C4-2B (cell line): ENCODE measurements at regions not wholly inside any gene's neighbourhood (a gene's known extent, or its start where the extent isn't known, plus 50 kb on each side); places are given as distances from the start of the nearest gene placed in this dataset.

Experiments
- H3K27ac ChIP-seq: fragments of 450-650 bp; 2 replicates; pipeline ENCODE4 v1.5.1; 2017
- CTCF ChIP-seq: fragments of 450-650 bp; conservative IDR thresholded peaks from 2 replicates; pipeline ENCODE4 v1.5.1; 2017; ENCODE audit warnings: mild to moderate bottlenecking
- ZFX ChIP-seq: fragments of 450-650 bp; IDR thresholded peaks from 2 replicates; pipeline ENCODE4 v1.6.1; 2017

DNA sequence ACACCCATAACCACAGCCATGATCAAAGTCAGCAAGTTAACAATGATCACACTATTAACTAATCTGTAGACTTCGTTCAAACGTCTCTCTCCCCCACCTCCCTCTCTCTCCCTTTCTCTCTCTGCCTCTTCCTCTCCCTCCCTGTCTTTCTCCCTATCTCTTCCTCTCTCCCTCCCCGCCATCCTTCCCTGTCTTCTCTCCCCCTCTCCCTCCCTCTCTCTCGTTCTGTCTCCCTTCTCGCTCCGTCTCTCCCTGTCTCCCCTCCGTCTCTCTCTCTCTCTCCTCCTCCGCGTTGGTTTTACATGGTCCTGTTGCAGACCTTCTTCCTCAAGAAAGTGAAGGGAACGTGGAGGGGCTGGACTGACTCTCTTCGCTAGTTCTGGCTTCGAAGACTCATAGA is 308.9 kb upstream of the FOXQ1 start:
- H3K27ac ChIP-seq = no peak overlapping the region
- TF ChIP-seq CTCF (no peak), ZFX (no peak)

DNA sequence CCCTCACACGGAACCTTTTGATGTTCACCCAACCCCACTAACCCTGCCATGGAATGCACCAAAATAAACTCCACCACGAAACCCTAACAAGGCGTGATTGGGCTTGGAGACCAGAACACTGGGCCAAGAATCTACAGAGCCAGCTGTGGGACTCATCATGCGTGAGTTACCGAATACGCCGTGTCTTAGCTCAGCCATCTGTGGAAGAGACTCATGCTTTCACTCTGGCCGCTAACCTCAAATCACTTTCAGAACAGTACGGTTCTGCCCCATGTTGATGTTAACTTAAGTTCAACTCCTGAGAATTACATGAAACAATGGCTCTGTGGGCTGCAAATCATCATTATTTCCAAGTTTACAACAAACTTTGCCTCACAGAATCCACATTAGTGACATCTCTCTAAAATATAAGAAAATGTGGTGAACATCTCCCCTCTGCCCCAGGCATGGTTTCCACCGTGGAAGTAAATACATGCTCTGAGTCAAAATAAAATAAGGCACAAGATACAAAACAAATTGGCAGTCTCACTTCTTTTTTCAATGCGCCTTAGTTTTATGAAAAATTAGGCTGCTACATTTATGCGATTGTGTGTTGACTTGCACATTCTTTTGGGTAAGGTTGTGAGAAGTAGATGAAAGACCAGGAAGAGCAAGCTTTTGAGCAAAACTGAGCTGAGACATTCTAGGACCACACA is 308.9 kb upstream of the EXOC2 start:
- no peak overlapping the region for H3K27ac ChIP-seq
- TF ChIP-seq CTCF = no peak
- no peak for TF ChIP-seq ZFX

DNA sequence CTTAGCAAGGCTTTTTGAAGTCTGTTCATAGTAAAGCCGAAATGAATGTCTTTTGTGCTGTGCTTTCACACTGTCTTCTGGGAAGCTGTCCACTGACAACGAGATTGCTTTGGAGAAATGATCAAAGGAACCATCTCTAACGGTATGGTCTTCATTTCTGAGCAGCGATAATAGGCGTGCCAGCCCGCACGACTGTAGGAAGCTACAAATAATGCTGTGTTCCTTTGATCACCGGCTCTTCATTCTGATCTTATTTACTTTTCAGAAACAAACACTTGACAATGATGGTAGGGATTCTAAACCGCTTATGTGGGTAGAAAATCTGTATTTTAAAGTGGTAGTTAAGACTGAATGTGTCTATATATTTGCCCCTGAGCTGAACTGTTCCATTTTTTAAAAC is 306.6 kb upstream of the EXOC2 start:
- TF ChIP-seq CTCF (no peak), ZFX (no peak)

GRCh38 chr6:998551-998950 is 305.6 kb upstream of the EXOC2 start:
- no peak overlapping the region for H3K27ac ChIP-seq

More for the DNA sequence above, 306.6 kb upstream of the EXOC2 start:
- H3K27ac ChIP-seq = no peak overlapping the region

DNA sequence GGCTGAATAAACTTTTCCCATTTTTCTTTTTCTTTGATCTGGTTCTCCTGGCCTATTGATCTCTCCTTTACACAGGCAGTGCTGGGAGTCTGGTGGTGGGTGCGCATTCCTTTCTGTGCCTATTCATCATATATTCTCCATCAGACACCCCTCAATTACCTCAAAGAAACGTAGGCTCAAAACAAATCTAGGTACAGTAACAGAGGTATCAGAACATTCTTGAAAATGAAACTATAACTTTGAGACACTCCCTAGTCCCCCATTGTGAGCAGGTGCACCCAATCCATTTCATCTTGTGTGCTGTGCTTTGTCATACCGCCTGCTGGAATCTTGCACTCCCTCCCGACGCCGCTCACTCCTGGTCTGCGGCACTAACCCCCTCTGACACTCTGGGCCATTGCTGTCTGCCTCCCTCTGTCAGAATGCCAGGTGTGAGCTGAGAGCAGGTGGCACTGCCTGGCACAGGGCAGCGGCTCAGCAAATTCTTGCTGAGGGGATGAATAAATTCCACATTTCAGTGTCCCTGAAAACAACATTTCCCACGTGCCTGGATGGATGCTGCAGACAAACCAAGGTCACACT is 303.4 kb upstream of the EXOC2 start:
- H3K27ac ChIP-seq = no peak overlapping the region
- TF ChIP-seq ZFX = no peak
- TF ChIP-seq CTCF = no peak

More at GRCh38 chr6:998551-998950, 305.6 kb upstream of the EXOC2 start:
- TF ChIP-seq ZFX = no peak
- no peak for TF ChIP-seq CTCF

GRCh38 chr6:991192-991591 is 298.3 kb upstream of the EXOC2 start:
- TF ChIP-seq CTCF = no peak
- TF ChIP-seq ZFX = no peak
- H3K27ac ChIP-seq = no peak overlapping the region

- no peak for TF ChIP-seq CTCF
- TF ChIP-seq ZFX = no peak
These were observed 291.1 kb upstream of the EXOC2 start for GRCh38 chr6:984031-984430.

More at GRCh38 chr6:984031-984430, 291.1 kb upstream of the EXOC2 start:
- no peak overlapping the region for H3K27ac ChIP-seq
